Lung microvascular endothelial cell (primary cell): ENCODE measurements at regions not wholly inside any gene's neighbourhood (a gene's known extent, or its start where the extent isn't known, plus 50 kb on each side); places are given as distances from the start of the nearest gene placed in this dataset.

Experiments used
- DNase-seq, 2 donors: peaks; one replicate each; pipeline versions ENCODE4 v3.0.0 to v3.0.0-alpha.2; 2010; ENCODE audit warnings: low read depth in 2 of 2

GRCh38 chr7:19448091-19448490 lies 260.7 kb downstream of the POLR1F start:
- no peak for DNase-seq

- DNase-seq: peak in 1 of 2 donors; percentile 2
Measured at GRCh38 chr7:19442016-19442785, 266.6 kb downstream of the POLR1F start.

GRCh38 chr7:19439517-19439916 lies 269.3 kb downstream of the POLR1F start:
- no peak for DNase-seq

- DNase-seq: no peak
Measured at GRCh38 chr7:19437446-19437845, 271.4 kb downstream of the POLR1F start.

DNA sequence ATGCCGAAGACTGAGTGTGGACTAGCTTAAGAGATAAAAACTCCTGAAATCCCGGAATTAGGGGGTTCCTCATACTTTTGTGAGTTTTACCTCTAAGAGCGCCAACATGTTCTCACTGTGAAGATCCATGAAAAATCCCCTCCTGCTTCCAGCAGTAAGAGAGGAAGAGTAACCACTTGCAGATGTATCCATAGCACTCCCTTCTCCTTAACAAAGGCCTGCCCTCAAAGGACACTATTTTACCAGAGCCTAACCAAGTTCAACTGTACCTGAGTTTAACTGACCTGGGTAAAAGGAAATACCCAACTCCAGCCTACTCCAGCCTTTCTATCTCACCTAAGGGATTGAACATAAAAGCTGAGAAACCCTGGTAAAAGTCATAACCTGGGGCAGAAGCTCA lies 280.9 kb downstream of the POLR1F start:
- DNase-seq: no peak

GRCh38 chr7:19421861-19422260 lies 276.6 kb upstream of the FERD3L start:
- DNase-seq: no peak

DNA sequence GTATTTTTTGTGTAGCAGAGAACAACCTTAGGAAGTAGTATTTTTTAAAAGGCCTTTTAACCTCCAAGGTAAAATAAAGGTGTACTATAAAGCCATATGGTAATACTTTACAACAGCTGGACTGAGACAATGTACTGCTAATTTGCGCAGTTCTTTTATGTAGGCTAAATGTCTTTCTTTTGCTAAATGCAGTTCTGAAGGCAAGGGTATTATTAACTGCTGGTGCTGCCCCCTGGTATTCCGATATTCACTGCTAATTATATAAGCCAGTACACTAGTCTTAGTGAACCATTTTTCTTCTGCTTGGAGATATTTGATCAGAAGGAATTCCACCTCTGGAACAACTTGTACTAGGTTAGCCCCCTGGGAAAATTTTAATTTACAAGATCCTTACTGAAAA lies 272.0 kb upstream of the FERD3L start:
- no peak for DNase-seq

DNA sequence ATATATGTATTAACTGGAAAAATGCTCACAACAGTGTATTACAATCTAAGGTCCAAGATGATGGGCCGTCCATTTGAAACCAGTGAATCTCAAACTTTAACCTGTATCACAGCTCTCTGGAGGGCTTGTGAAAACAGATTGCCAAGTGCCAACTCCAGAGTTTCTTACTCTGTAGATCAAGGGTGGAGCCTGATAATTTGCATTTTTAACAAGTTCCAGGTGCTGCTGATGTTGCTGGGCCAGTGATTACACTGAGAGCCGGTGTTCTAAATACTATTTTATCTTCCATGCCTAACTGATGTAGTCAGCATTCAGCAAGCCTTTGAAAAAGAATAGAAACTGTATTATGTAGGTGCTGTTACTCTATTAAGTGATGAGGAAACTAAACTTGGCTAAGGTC lies 269.9 kb upstream of the FERD3L start:
- DNase-seq: no peak

DNA sequence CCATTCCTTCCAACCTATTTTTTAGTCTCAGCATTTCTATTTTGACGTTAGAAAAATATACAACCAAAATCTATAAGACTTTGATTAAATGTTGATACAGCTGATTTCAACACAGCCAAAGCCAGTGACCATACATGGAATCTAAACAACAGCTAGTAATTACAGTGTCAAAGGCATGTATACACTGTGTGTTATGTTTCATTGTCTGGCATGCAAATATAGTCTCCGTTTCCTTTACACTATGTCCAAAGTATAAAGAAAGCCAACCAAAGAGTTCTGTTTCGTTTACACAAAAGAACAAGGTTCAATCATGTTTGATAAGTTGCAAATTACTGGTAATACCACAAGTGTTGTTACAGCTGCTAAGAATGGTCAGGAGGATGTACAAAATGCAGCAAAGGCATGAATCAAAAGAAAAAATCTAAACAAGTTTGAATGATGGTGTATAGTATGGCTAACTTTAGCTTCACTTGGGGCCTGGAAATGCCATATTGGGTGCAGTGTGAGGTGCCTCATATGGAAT lies 268.3 kb upstream of the FERD3L start:
- DNase-seq: no peak

DNA sequence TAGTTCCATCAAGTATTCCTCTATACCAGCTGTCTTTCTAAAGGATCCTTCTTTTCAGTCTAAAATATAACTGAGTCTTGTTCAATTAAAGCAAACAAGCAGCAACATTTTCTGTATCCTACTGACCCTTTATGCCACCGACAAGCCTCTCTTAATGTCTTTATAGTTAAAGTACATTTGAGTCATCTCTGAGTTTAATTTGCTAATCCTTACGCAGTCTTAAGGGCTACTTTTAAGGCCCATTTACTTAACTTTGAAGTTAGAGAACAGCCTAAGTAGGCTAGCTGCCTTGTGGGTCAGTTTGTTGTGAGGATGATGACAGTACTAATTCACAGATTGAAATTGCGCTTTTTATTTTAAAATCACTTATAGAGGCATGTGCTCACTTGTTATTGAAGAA lies 265.5 kb upstream of the FERD3L start:
- DNase-seq: no peak

DNA sequence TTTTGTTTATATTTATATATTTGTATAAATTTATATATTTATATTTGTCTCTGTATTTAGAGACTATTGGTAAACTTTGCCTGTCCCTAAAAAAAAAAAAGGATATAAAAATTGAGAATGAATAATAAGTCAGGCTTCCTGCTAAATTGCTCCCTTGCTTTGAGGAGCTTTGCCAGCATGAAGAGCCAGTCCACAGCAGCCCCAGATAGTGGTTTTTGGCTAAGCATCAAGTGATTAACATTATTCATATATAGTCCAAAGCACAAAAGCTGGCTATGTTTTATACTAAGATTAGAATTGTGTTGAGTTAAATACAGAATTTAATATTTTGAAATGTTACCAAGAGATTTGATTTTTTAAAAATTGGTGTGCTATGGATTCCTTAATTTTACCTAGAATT lies 264.9 kb upstream of the FERD3L start:
- no peak for DNase-seq

- DNase-seq: no peak
Measured at GRCh38 chr7:19408706-19409220, 263.5 kb upstream of the FERD3L start.

DNA sequence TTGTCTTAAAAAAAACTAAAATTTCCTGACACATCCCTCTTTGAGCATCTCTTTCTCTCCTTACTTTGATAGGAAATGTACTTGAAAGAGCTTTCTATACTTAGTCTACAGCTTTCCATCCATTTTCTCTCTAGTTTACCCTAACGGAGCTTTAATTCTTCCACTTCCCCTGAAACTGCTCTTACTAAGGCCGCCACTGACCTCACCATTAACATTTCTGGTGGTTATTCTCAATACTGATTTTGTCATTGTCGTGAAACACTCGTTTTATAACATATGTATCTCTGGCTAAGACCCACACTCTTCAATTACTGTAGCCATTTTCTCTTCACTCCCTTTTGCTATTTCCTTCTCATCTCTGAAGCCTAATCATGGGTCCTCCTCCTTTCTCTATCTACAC lies 262.0 kb upstream of the FERD3L start:
- no peak for DNase-seq

GRCh38 chr7:19405541-19405940 lies 260.3 kb upstream of the FERD3L start:
- no peak for DNase-seq

DNA sequence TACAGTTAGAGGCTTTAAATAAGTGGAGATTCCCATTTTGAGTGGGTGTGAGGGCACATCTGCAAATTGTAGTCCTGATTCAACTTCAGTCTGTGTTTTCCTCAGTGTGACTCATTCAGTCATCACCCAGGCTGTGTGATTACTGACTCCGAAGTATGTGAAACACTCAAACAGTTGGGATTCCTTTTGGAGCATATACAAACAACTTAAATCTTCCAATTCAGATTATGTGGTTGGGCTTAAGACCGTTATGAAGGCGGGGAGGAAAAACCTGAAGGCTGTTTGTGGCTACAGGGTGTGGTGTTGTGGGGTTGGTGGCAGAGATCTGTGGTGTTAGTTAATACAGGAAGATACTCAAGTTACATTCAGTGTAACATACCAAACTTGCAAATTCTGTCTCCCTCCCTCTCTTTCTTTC lies 259.7 kb upstream of the FERD3L start:
- peak in 1 of 2 donors; percentile 0 for DNase-seq

- no peak for DNase-seq
Measured at GRCh38 chr7:19403691-19404090, 258.5 kb upstream of the FERD3L start.

DNA sequence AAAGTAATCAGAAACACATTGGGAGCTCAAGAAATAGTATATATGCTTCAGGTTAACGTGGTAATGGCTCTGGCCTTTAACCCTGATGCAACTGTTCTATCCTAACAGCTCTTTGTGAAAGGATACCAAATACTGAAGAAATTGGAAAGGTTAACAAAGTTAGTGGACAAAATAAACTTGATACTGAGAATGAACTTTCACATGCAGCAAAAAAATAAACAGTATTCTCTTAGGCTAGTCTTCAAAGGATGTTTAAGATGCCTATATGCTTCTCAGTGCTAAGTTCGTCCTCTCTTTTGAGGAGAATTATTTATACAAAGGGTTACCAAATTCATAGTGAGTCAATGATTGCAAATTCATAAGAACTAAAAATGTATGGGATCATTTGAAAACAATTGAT lies 256.2 kb upstream of the FERD3L start:
- no peak for DNase-seq

- no peak for DNase-seq
Measured at GRCh38 chr7:19400758-19401254, 255.6 kb upstream of the FERD3L start.

GRCh38 chr7:19397911-19398310 lies 252.7 kb upstream of the FERD3L start:
- DNase-seq: no peak

DNA sequence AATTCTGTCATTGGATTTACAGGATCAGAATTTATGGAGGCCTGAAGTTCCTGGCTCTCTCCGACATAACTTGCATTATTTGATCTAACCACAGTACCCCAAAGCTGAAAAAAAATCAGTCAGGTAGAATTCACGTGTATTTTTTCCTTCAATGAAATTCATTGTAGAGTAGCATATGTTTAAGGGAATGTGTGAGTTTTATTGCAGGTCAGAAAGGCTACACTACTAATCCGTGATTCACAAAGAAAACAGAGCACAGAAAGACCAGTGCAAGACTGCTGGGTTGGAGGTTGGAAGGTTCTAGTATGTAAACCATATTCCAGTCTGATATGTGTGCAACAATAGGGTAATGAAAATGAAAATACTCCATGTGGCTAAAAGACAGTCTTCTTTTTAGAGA lies 247.0 kb upstream of the FERD3L start:
- DNase-seq: no peak

- no peak for DNase-seq
Measured at GRCh38 chr7:19390795-19391194, 245.6 kb upstream of the FERD3L start.

- DNase-seq: no peak
Measured at GRCh38 chr7:19381321-19381720, 236.1 kb upstream of the FERD3L start.

DNA sequence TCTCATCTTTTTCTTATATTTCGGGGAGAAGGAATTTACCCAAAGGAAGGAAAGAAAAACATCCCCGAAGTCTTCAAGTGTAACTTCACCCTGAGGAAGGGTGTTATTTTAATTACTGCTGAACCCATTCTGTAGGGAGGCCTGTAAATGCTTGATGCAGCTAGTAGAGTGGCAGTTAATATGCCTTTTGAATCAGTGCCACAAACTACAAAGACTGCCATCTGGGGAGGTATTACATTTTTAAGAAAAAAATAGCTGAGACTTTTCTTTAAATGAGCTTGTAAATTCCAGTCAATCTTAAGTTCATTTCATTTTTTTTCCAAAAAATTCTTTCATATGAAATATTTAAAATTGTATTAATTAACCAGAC lies 233.1 kb upstream of the FERD3L start:
- no peak for DNase-seq
